Body of pancreas (tissue), 4 donors: ENCODE measurements at regions not wholly inside any gene's neighbourhood (a gene's known extent, or its start where the extent isn't known, plus 50 kb on each side); places are given as distances from the start of the nearest gene placed in this dataset.

Experiments used
- ATAC-seq: fragments of 150-250 bp; one replicate; pipeline ENCODE4 v1.9.1; 2016
- DNase-seq, 4 donors: peaks; one replicate each; pipeline ENCODE4 v3.0.0-alpha.2; 2019
- H3K27ac ChIP-seq, 4 donors: fragments of 200-600 bp; sonication (generic); 1 replicate in 3 of 4; 2 replicates in 1 of 4; pipeline versions ENCODE4 v1.5.1 to v1.6.1; 2016 to 2019; ENCODE audit warnings: mild to moderate bottlenecking in 1 of 4, mixed read lengths in 1 of 4, moderate library complexity in 1 of 4
- H3K27me3 ChIP-seq, 2 donors: fragments of 200-600 bp; sonication (generic); one replicate each; pipeline ENCODE4 v1.6.0; 2016; ENCODE audit warnings: mild to moderate bottlenecking in 1 of 2
- H3K36me3 ChIP-seq, 2 donors: fragments of 200-600 bp; sonication (generic); replicated peaks in 1 of 2; 2 replicates each; pipeline ENCODE4 v1.5.1; 2016; ENCODE audit warnings: low read depth in 2 of 2; ENCODE audit not compliant: insufficient read depth in 1 of 2
- H3K4me1 ChIP-seq: fragments of 200-600 bp; sonication (generic); one replicate; pipeline ENCODE4 v1.6.0; 2016
- H3K4me3 ChIP-seq, 2 donors: fragments of 200-600 bp; sonication (generic); 1 replicate in 1 of 2; 2 replicates in 1 of 2; pipeline ENCODE4 v1.5.1; 2016 to 2019
- H3K9me3 ChIP-seq, 3 donors: fragments of 200-600 bp; sonication (generic); 1 replicate in 2 of 3; 2 replicates in 1 of 3; pipeline ENCODE4 v1.5.1; 2016
- POLR2A ChIP-seq, 3 donors: fragments of 450-650 bp; IDR thresholded peaks; one replicate each; pipeline ENCODE4 v1.6.1; 2016; ENCODE audit warnings: antibody characterized with exemption in 3 of 3, mild to moderate bottlenecking in 2 of 3
- WGBS, 2 donors: methylation state at CpG; one replicate each; pipeline ENCODE4 v1.1.5; 2017; 5-methylcytosine and 5-hydroxymethylcytosine counted together
- intact Hi-C: fragments of 100-400 bp; cut with DNase I; formaldehyde crosslinking; loops from one replicate; pipeline ENCODE4 v1.15.1; 2023
- TF ChIP-seq, protein P1 (sequence below), 7 experiments: fragments of 450-650 bp in 4 of 7; fragments of 200-600 bp in 3 of 7; sonication (generic) in 3 of 7; IDR thresholded peaks; one replicate each; pipeline ENCODE4 v1.5.1; 2016 to 2019; ENCODE audit warnings: antibody characterized with exemption in 7 of 7

DNA sequence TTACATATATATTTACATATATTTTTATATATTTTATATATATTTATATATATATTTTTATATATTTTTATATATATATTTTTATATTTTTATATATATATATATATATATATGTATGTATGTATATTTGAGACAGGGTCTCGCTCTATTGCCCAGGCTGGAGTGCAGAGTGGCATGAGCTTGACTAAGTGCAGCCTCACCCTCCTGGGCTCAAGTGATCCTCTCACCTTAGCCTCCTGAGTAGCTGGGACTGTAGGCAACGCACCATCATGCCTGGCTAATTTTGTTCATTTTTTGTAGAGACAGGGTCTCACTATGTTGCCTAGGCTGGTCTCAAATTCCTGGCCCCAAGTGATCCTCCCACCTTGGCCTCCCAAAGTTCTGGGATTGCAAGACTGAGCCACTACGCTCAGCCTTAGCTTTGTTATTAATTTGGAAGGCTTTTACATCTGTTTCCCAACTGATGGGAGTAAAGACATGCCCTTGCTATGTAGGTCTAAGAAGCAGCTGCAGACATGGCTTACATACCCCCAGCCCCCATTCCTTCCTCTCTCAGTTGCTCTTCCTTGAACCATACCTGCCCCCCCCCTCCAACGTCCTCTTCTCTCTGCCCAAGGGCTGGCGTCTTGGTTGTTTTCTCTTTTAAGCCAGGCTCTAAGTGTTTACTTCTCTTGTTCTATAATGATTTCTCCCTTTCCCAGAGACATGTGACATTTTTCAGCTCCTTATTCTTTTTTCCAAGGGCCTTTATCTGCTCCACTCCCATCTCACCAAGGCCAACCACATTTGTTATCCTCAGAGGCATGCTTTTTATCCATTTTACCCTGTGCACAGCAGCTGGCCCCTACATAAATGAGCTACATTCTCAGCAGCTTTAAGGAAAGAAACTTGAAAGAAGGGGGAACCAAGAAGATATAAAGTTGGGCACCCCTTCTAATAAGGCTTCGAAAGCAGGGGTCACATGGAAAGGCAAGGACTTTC is 64.2 kb upstream of the ATF7IP2 start:
- intact Hi-C loops, result no loop called here
- H3K36me3 ChIP-seq, result no peaks in the 10 kb centered on the region
- no peak for DNase-seq
- no peaks in the 10 kb centered on the region for H3K9me3 ChIP-seq
- no peaks in the 10 kb centered on the region for H3K27me3 ChIP-seq
- H3K4me1 ChIP-seq, result peaks cover 15% of the 10 kb centered on the region
- no peak for ATAC-seq
- TF ChIP-seq, protein P1, sequence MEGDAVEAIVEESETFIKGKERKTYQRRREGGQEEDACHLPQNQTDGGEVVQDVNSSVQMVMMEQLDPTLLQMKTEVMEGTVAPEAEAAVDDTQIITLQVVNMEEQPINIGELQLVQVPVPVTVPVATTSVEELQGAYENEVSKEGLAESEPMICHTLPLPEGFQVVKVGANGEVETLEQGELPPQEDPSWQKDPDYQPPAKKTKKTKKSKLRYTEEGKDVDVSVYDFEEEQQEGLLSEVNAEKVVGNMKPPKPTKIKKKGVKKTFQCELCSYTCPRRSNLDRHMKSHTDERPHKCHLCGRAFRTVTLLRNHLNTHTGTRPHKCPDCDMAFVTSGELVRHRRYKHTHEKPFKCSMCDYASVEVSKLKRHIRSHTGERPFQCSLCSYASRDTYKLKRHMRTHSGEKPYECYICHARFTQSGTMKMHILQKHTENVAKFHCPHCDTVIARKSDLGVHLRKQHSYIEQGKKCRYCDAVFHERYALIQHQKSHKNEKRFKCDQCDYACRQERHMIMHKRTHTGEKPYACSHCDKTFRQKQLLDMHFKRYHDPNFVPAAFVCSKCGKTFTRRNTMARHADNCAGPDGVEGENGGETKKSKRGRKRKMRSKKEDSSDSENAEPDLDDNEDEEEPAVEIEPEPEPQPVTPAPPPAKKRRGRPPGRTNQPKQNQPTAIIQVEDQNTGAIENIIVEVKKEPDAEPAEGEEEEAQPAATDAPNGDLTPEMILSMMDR (IDR thresholded peaks at IDR 0.05), result no peak
- no peak for TF ChIP-seq POLR2A (IDR thresholded peaks at IDR 0.05)
- H3K27ac ChIP-seq, result no peak overlapping the region
- H3K4me3 ChIP-seq, result no peak overlapping the region
- WGBS, 2 donors, result 76 to 86% methylated on average over 6 of the region's 6 CpGs

DNA sequence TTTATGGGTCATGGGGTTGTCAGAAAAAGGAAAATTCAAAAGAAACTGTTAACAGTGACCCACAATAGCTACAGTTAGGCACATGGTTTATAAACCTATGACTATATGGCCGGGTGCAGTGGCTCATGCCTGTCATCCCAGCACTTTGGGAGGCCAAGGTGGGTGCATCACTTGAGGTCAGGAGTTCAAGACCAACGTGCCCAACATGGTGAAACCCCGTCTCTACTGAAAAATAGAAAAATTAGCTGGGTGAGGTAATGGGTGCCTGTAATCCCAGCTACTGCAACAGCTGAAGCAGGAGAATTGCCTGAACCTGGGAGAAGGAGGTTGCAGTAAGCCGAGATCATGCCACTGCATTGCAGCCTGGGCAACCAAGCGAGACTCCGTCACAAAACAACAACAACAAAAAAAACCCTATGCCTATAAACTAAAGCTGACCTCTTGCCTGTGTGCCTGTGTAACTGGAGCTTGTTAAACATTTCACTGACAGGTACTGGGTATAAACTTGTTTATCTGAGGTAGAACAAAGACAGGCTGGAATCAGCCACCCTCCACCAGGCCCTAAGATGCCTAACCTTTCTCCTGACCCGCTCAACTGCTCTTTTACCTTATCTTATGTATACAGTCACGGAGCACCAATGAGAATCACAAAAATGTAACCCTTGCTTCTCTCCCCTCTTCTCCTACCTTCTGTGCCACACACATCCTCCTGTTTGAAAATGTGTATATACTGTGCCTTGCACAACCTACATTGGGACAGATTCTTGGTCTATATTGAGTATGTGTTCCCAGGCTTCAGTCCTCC is 62.9 kb upstream of the ATF7IP2 start:
- no peak overlapping the region for H3K27ac ChIP-seq
- intact Hi-C loops, result no loop called here
- DNase-seq (no peak), ATAC-seq (no peak)
- no peak overlapping the region for H3K4me3 ChIP-seq
- no peak for TF ChIP-seq POLR2A (IDR thresholded peaks at IDR 0.05)
- TF ChIP-seq, protein P1 (IDR thresholded peaks at IDR 0.05), result no peak
- WGBS, 2 donors, result 67 to 77% methylated on average over 8 of the region's 8 CpGs
- H3K36me3 ChIP-seq, result no peaks in the 10 kb centered on the region
- peaks cover 15% of the 10 kb centered on the region for H3K4me1 ChIP-seq
- no peaks in the 10 kb centered on the region for H3K27me3 ChIP-seq
- H3K9me3 ChIP-seq, result no peaks in the 10 kb centered on the region

DNA sequence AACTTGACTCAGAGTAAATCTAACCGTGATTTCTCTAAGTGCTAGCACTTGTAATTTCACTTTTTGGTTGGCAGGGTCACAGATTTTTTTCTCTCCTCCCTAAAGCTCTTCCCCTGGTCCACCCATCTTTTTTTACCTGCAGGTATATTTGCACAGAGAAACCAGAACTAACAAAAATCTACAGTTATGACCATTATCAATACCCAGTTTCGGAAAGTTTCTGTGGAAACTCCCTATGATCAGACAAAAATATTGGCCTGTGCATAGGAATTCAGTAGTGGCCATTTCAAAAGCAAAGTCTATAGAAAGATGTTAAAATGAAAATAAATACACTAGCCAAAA is 62.4 kb upstream of the ATF7IP2 start:
- no peak overlapping the region for H3K4me3 ChIP-seq
- WGBS, 2 donors, result 71 to 75% methylated on average over 2 of the region's 2 CpGs
- no peaks in the 10 kb centered on the region for H3K9me3 ChIP-seq
- no peaks in the 10 kb centered on the region for H3K36me3 ChIP-seq
- TF ChIP-seq, protein P1 (IDR thresholded peaks at IDR 0.05), result no peak
- TF ChIP-seq POLR2A (IDR thresholded peaks at IDR 0.05), result no peak
- no peak overlapping the region for H3K27ac ChIP-seq
- H3K27me3 ChIP-seq, result no peaks in the 10 kb centered on the region
- DNase-seq (no peak), ATAC-seq (no peak)
- peaks cover 15% of the 10 kb centered on the region for H3K4me1 ChIP-seq
- intact Hi-C loops, result no loop called here

DNA sequence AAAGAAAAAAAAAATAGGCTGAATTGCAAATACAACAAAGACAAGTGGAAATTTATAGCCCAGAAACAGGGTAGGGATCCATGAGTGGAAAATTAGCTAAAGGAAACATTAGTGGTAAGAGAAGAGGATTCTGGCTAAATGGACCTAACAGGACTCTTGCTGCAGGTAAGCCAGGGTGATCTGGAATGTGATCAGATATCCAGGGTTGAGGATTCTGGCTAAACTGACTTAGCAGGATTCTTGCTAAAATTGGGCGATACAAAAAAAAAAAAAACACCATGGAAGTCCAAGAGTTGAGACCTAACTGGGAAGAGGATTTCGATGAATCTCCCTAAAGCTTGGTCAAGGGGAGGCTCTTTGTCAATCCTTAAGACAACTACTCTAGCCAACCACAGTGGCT is 61.7 kb upstream of the ATF7IP2 start:
- intact Hi-C loops, result no loop called here
- H3K9me3 ChIP-seq, result no peaks in the 10 kb centered on the region
- TF ChIP-seq, protein P1 (IDR thresholded peaks at IDR 0.05), result no peak
- TF ChIP-seq POLR2A (IDR thresholded peaks at IDR 0.05), result no peak
- WGBS, 2 donors, result 69 to 98% methylated on average over 2 of the region's 2 CpGs
- no peaks in the 10 kb centered on the region for H3K36me3 ChIP-seq
- H3K4me1 ChIP-seq, result peaks cover 15% of the 10 kb centered on the region
- H3K4me3 ChIP-seq, result no peak overlapping the region
- ATAC-seq, result no peak
- no peaks in the 10 kb centered on the region for H3K27me3 ChIP-seq
- H3K27ac ChIP-seq, result no peak overlapping the region
- DNase-seq, result no peak
